ENCODE measurements at regions not wholly inside any gene's neighbourhood (a gene's known extent, or its start where the extent isn't known, plus 50 kb on each side); places are given as distances from the start of the nearest gene placed in this dataset.

DNA sequence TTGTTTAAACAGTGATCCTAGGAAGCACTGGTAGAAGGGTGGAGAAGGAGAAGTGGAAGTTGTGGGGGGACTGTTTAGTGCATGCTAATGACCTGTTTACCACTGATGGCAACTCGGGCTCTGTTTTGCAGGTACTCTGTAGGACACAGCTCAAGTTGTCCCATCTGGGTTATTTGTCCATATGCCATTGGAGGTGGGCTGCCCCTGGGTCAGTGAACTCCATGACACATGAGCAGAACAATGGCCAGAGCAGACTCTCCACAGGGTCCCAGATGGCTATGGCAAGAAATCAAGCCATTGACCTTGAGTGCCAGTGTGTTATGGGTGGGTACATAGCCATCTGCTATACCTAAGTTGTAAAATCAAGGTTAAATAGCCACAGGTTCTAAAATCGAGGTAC is 175.9 kb downstream of the GAS1 start:
- Histone ChIP-seq H4K20me1 (ENCODE audit: control insufficient read depth, insufficient read depth, low read depth, low read length) (no peaks in the 10 kb centered on the region), H3K4me3 (ENCODE audit: low read length) (no peak overlapping the region), H3K79me2 (ENCODE audit: control insufficient read depth, low read length) (no peaks in the 10 kb centered on the region), H3F3A (ENCODE audit: control insufficient read depth, insufficient read depth) (no peaks in the 10 kb centered on the region), H3K9me3 (ENCODE audit: control insufficient read depth, insufficient read depth, low read length) (peaks cover 3% of the 10 kb centered on the region; the same call in 1 of the 2 replicates), H3K36me3 (ENCODE audit: control insufficient read depth, low read length) (no peaks in the 10 kb centered on the region), H3K4me1 (ENCODE audit: control insufficient read depth, low read length) (no peaks in the 10 kb centered on the region), H3K9me2 (replicated peaks; ENCODE audit: control insufficient read depth, low read length) (no peaks in the 10 kb centered on the region), H3K27ac (ENCODE audit: low read depth, low read length) (no peak overlapping the region), H3K27me3 (ENCODE audit: control insufficient read depth, low read length) (no peaks in the 10 kb centered on the region), H3K4me2 (ENCODE audit: low read length) (no peak overlapping the region)
- TF ChIP-seq, protein P1, sequence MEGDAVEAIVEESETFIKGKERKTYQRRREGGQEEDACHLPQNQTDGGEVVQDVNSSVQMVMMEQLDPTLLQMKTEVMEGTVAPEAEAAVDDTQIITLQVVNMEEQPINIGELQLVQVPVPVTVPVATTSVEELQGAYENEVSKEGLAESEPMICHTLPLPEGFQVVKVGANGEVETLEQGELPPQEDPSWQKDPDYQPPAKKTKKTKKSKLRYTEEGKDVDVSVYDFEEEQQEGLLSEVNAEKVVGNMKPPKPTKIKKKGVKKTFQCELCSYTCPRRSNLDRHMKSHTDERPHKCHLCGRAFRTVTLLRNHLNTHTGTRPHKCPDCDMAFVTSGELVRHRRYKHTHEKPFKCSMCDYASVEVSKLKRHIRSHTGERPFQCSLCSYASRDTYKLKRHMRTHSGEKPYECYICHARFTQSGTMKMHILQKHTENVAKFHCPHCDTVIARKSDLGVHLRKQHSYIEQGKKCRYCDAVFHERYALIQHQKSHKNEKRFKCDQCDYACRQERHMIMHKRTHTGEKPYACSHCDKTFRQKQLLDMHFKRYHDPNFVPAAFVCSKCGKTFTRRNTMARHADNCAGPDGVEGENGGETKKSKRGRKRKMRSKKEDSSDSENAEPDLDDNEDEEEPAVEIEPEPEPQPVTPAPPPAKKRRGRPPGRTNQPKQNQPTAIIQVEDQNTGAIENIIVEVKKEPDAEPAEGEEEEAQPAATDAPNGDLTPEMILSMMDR (IDR thresholded peaks at IDR 0.05; ENCODE audit: low read depth, low read length, poor library complexity, severe bottlenecking) = no peak
- TF ChIP-seq EZH2phosphoT487 (IDR thresholded peaks at IDR 0.05; ENCODE audit: borderline replicate concordance, low read length) = no peak

DNA sequence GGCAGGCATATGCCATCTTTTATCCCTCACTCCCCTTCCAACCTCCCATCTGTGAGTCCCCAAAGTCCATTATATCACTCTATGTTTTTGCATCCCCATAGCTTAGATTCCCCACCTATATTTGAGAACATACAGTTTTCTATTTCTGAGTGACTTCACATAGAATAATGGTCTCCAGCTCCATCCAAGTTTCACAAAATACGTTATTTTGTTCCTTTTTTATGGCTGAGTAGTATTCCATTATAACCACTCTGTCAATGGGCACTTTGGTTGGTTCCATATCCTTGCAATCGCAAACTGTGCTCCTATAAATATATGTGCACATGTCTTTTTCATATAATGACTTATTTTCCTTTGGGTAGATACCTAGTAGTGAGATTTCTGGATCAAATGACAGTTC is 178.6 kb downstream of the GAS1 start:
- no peaks in the 10 kb centered on the region for H3K36me3 ChIP-seq (ENCODE audit: control insufficient read depth, low read length)
- H3K4me1 ChIP-seq (ENCODE audit: control insufficient read depth, low read length) = no peaks in the 10 kb centered on the region
- H3K4me2 ChIP-seq (ENCODE audit: low read length) = no peak overlapping the region
- H3K4me3 ChIP-seq (ENCODE audit: low read length) = no peak overlapping the region
- H3K79me2 ChIP-seq (ENCODE audit: control insufficient read depth, low read length) = no peaks in the 10 kb centered on the region
- H3K9me2 ChIP-seq (replicated peaks; ENCODE audit: control insufficient read depth, low read length) = no peaks in the 10 kb centered on the region
- no peaks in the 10 kb centered on the region for H4K20me1 ChIP-seq (ENCODE audit: control insufficient read depth, insufficient read depth, low read depth, low read length)
- H3K27ac ChIP-seq (ENCODE audit: low read depth, low read length) = no peak overlapping the region
- TF ChIP-seq, protein P1 (IDR thresholded peaks at IDR 0.05; ENCODE audit: low read depth, low read length, poor library complexity, severe bottlenecking) = no peak
- TF ChIP-seq EZH2phosphoT487 (IDR thresholded peaks at IDR 0.05; ENCODE audit: borderline replicate concordance, low read length) = no peak
- H3K9me3 ChIP-seq (ENCODE audit: control insufficient read depth, insufficient read depth, low read length) = peaks cover 3% of the 10 kb centered on the region; the same call in 1 of the 2 replicates
- H3K27me3 ChIP-seq (ENCODE audit: control insufficient read depth, low read length) = no peaks in the 10 kb centered on the region
- no peaks in the 10 kb centered on the region for H3F3A ChIP-seq (ENCODE audit: control insufficient read depth, insufficient read depth)

DNA sequence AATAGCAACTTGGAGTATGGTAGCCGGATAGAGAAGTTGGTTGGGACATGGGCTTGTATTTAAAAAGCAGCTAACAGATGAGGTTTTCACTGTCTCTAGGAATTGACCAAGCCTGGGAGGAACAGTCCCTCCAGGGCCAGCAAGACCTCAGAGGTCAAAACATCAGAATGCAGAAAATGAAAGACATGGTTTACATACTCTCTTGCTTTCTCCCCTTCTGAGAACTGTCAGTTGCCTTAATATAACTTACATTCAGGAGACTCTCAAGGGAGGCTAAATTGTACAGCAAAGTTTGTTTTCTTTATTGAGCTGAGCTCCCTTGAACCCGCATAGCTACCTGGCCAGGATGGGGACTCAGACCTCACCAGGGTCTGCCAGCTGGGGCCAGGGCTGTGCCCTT is 179.3 kb downstream of the GAS1 start:
- Histone ChIP-seq H3K27ac (ENCODE audit: low read depth, low read length) (no peak overlapping the region), H3K9me2 (replicated peaks; ENCODE audit: control insufficient read depth, low read length) (no peaks in the 10 kb centered on the region), H3K4me1 (ENCODE audit: control insufficient read depth, low read length) (no peaks in the 10 kb centered on the region), H3K4me2 (ENCODE audit: low read length) (no peak overlapping the region), H3F3A (ENCODE audit: control insufficient read depth, insufficient read depth) (no peaks in the 10 kb centered on the region), H3K4me3 (ENCODE audit: low read length) (no peak overlapping the region), H3K79me2 (ENCODE audit: control insufficient read depth, low read length) (no peaks in the 10 kb centered on the region), H3K27me3 (ENCODE audit: control insufficient read depth, low read length) (no peaks in the 10 kb centered on the region), H3K9me3 (ENCODE audit: control insufficient read depth, insufficient read depth, low read length) (peaks cover 3% of the 10 kb centered on the region; the same call in 1 of the 2 replicates), H4K20me1 (ENCODE audit: control insufficient read depth, insufficient read depth, low read depth, low read length) (no peaks in the 10 kb centered on the region), H3K36me3 (ENCODE audit: control insufficient read depth, low read length) (no peaks in the 10 kb centered on the region)
- TF ChIP-seq, protein P1 (IDR thresholded peaks at IDR 0.05; ENCODE audit: low read depth, low read length, poor library complexity, severe bottlenecking) = no peak
- no peak for TF ChIP-seq EZH2phosphoT487 (IDR thresholded peaks at IDR 0.05; ENCODE audit: borderline replicate concordance, low read length)

All from DOHH2 (cell line).